ENCODE measurements at regions not wholly inside any gene's neighbourhood (a gene's known extent, or its start where the extent isn't known, plus 50 kb on each side); places are given as distances from the start of the nearest gene placed in this dataset.

DNA sequence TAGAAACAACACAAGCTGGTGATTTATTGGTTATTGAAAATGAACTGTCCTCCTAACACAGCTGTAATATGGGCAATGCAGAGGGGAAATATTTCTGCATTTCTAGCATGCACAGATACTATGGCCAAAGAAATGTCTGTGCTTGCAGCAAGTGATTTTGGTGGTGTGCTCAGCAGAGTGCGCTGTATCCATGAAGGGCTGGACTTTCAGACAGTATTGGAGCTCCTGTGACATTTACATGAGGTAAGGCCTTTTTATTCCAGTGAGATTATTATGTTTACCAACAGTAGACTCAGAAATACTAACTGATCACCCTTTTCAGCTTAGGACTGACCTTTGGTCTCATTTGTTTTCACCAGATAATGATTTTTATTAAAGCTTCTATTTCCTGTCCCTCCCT lies 1302.6 kb upstream of the EPHA6 start:
- no peaks in the 10 kb centered on the region for H3K9me3 Mint-ChIP-seq (ENCODE audit: unreplicated experiment)

DNA sequence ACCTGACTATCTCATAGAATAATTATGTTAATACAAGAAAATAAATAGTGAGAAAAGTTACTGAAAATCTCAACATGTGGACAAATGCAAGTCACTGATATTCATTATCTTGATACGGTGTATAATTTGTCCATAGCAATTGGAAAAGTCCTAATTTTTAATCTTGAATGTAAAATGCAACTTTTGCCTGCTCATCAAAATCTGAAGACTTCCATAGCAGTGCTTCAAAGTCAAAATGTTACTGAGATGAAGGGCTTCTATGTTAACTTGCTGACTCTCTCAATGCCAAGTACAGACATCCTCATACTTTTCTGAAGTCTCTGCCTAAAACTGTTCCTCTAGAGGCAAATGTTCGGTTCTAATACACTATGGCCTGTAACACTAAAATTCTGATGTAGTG lies 1300.1 kb upstream of the EPHA6 start:
- TF ChIP-seq, protein P1, sequence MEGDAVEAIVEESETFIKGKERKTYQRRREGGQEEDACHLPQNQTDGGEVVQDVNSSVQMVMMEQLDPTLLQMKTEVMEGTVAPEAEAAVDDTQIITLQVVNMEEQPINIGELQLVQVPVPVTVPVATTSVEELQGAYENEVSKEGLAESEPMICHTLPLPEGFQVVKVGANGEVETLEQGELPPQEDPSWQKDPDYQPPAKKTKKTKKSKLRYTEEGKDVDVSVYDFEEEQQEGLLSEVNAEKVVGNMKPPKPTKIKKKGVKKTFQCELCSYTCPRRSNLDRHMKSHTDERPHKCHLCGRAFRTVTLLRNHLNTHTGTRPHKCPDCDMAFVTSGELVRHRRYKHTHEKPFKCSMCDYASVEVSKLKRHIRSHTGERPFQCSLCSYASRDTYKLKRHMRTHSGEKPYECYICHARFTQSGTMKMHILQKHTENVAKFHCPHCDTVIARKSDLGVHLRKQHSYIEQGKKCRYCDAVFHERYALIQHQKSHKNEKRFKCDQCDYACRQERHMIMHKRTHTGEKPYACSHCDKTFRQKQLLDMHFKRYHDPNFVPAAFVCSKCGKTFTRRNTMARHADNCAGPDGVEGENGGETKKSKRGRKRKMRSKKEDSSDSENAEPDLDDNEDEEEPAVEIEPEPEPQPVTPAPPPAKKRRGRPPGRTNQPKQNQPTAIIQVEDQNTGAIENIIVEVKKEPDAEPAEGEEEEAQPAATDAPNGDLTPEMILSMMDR (IDR thresholded peaks at IDR 0.05; ENCODE audit: insufficient read depth, low read depth, low read length): no peak
- no peak for TF ChIP-seq EZH2 (IDR thresholded peaks at IDR 0.05; ENCODE audit: insufficient read depth, low read length)
- Mint-ChIP-seq H3K27me3 (ENCODE audit: low read depth, unreplicated experiment) (no peaks in the 10 kb centered on the region), H3K4me1 (ENCODE audit: low read depth, unreplicated experiment) (no peaks in the 10 kb centered on the region), H3K9me3 (ENCODE audit: unreplicated experiment) (no peaks in the 10 kb centered on the region), H3K4me3 (ENCODE audit: unreplicated experiment) (no peak overlapping the region), H3K27ac (ENCODE audit: unreplicated experiment) (no peak overlapping the region), H3K36me3 (ENCODE audit: low read depth, unreplicated experiment) (no peaks in the 10 kb centered on the region)
- H3K9me3 ChIP-seq (ENCODE audit: insufficient read depth, low read depth, low read length): no peaks in the 10 kb centered on the region
- H3K4me1 ChIP-seq (ENCODE audit: insufficient read depth, low read length): no peaks in the 10 kb centered on the region
- no peak overlapping the region for H2AFZ ChIP-seq (ENCODE audit: low read depth, low read length)
- H3K36me3 ChIP-seq (ENCODE audit: insufficient read depth, low read length): no peaks in the 10 kb centered on the region
- H3K9ac ChIP-seq (ENCODE audit: low read length): no peak overlapping the region
- H4K20me1 ChIP-seq (ENCODE audit: insufficient read depth, low read length): no peaks in the 10 kb centered on the region
- H3K79me2 ChIP-seq (ENCODE audit: insufficient read depth, low read length): no peaks in the 10 kb centered on the region
- DNase-seq (ENCODE audit: low read depth): no peak
- no peaks in the 10 kb centered on the region for H3K27me3 ChIP-seq (ENCODE audit: insufficient read depth, low read length)
- no peak overlapping the region for H3K27ac ChIP-seq (ENCODE audit: low read depth, low read length)
- no peak overlapping the region for H3K4me3 ChIP-seq (ENCODE audit: insufficient read depth, low read depth, low read length)
- FAIRE-seq: no peak
- H3K4me2 ChIP-seq (ENCODE audit: low read length): no peak overlapping the region

More for the DNA sequence above, 1302.6 kb upstream of the EPHA6 start:
- Histone ChIP-seq H3K4me1 (ENCODE audit: insufficient read depth, low read length) (no peaks in the 10 kb centered on the region), H3K9ac (ENCODE audit: low read length) (no peak overlapping the region), H3K79me2 (ENCODE audit: insufficient read depth, low read length) (no peaks in the 10 kb centered on the region), H3K36me3 (ENCODE audit: insufficient read depth, low read length) (no peaks in the 10 kb centered on the region), H3K27me3 (ENCODE audit: insufficient read depth, low read length) (no peaks in the 10 kb centered on the region), H3K4me3 (ENCODE audit: insufficient read depth, low read depth, low read length) (no peak overlapping the region), H4K20me1 (ENCODE audit: insufficient read depth, low read length) (no peaks in the 10 kb centered on the region), H2AFZ (ENCODE audit: low read depth, low read length) (no peak overlapping the region), H3K9me3 (ENCODE audit: insufficient read depth, low read depth, low read length) (no peaks in the 10 kb centered on the region), H3K4me2 (ENCODE audit: low read length) (no peak overlapping the region), H3K27ac (ENCODE audit: low read depth, low read length) (no peak overlapping the region)
- no peak for DNase-seq (ENCODE audit: low read depth)
- Mint-ChIP-seq H3K27ac (ENCODE audit: unreplicated experiment) (no peak overlapping the region), H3K36me3 (ENCODE audit: low read depth, unreplicated experiment) (no peaks in the 10 kb centered on the region), H3K4me3 (ENCODE audit: unreplicated experiment) (no peak overlapping the region), H3K27me3 (ENCODE audit: low read depth, unreplicated experiment) (no peaks in the 10 kb centered on the region), H3K4me1 (ENCODE audit: low read depth, unreplicated experiment) (no peaks in the 10 kb centered on the region)
- TF ChIP-seq, protein P1 (IDR thresholded peaks at IDR 0.05; ENCODE audit: insufficient read depth, low read depth, low read length): no peak
- no peak for TF ChIP-seq EZH2 (IDR thresholded peaks at IDR 0.05; ENCODE audit: insufficient read depth, low read length)
- FAIRE-seq: no peak

DNA sequence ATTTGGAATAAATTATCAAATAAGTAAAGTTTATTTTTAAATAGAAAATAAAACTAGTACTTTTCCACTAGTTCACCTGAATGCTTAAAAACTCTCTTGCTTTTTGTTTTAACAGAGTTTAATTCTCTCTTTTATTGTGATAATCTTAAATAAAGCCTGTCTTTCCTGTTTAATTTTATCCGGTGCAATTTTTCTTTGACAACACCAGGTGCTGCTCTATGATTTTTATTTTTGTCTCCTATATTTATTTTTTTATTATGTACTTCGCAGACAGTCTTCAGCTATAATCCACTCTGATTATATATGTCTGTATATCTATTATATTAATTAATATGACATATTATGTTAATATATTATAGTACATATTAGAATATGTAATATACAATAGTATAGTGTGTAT lies 1293.0 kb upstream of the EPHA6 start:
- Mint-ChIP-seq H3K4me1 (ENCODE audit: low read depth, unreplicated experiment) (no peaks in the 10 kb centered on the region), H3K36me3 (ENCODE audit: low read depth, unreplicated experiment) (no peaks in the 10 kb centered on the region), H3K27me3 (ENCODE audit: low read depth, unreplicated experiment) (no peaks in the 10 kb centered on the region), H3K4me3 (ENCODE audit: unreplicated experiment) (no peak overlapping the region), H3K27ac (ENCODE audit: unreplicated experiment) (no peak overlapping the region), H3K9me3 (ENCODE audit: unreplicated experiment) (no peaks in the 10 kb centered on the region)
- Histone ChIP-seq H3K4me3 (ENCODE audit: insufficient read depth, low read depth, low read length) (no peak overlapping the region), H3K27me3 (ENCODE audit: insufficient read depth, low read length) (no peaks in the 10 kb centered on the region), H3K4me1 (ENCODE audit: insufficient read depth, low read length) (no peaks in the 10 kb centered on the region), H3K9ac (ENCODE audit: low read length) (no peak overlapping the region), H3K79me2 (ENCODE audit: insufficient read depth, low read length) (no peaks in the 10 kb centered on the region), H3K9me3 (ENCODE audit: insufficient read depth, low read depth, low read length) (no peaks in the 10 kb centered on the region), H3K27ac (ENCODE audit: low read depth, low read length) (no peak overlapping the region), H3K4me2 (ENCODE audit: low read length) (no peak overlapping the region), H4K20me1 (ENCODE audit: insufficient read depth, low read length) (no peaks in the 10 kb centered on the region), H3K36me3 (ENCODE audit: insufficient read depth, low read length) (no peaks in the 10 kb centered on the region), H2AFZ (ENCODE audit: low read depth, low read length) (no peak overlapping the region)
- no peak for FAIRE-seq
- TF ChIP-seq, protein P1 (IDR thresholded peaks at IDR 0.05; ENCODE audit: insufficient read depth, low read depth, low read length): no peak
- TF ChIP-seq EZH2 (IDR thresholded peaks at IDR 0.05; ENCODE audit: insufficient read depth, low read length): no peak
- no peak for DNase-seq (ENCODE audit: low read depth)

All from astrocyte (in vitro differentiated cells and primary cell).